Upper lobe of left lung (tissue), 6 donors: ENCODE measurements at regions not wholly inside any gene's neighbourhood (a gene's known extent, or its start where the extent isn't known, plus 50 kb on each side); places are given as distances from the start of the nearest gene placed in this dataset.

Experiments
- ATAC-seq, 2 donors: fragments of 200-7000 bp; cut with Tn5 transposase; one replicate each; pipeline ENCODE4 v1.9.1; 2022; ENCODE audit warnings: mild to moderate bottlenecking in 2 of 2, moderate library complexity in 2 of 2; ENCODE audit not compliant: low FRiP score in 2 of 2
- DNase-seq, 2 donors: peaks; one replicate each; pipeline ENCODE4 v3.0.0-alpha.2; 2019 to 2020
- H3K27ac ChIP-seq, 4 donors: fragments of 200-600 bp; sonication (generic); one replicate each; pipeline ENCODE4 v1.5.1; 2016 to 2019
- H3K27me3 ChIP-seq, 4 donors: fragments of 200-600 bp; sonication (generic); one replicate each; pipeline ENCODE4 v1.5.1; 2017 to 2019
- H3K36me3 ChIP-seq, 4 donors: fragments of 200-600 bp; sonication (generic); one replicate each; pipeline ENCODE4 v1.5.1; 2016 to 2019
- H3K4me1 ChIP-seq, 4 donors: fragments of 200-600 bp; sonication (generic); one replicate each; pipeline ENCODE4 v1.5.1; 2018 to 2019
- H3K4me3 ChIP-seq, 4 donors: fragments of 200-600 bp; sonication (generic); one replicate each; pipeline ENCODE4 v1.5.1; 2017 to 2019; ENCODE audit warnings: mild to moderate bottlenecking in 2 of 4, moderate library complexity in 1 of 4
- H3K9me3 ChIP-seq, 4 donors: fragments of 200-600 bp; sonication (generic); one replicate each; pipeline ENCODE4 v1.5.1; 2018 to 2019
- CTCF ChIP-seq, 6 experiments: fragments of 450-650 bp in 4 of 6; fragments of 200-600 bp in 2 of 6; sonication (generic) in 2 of 6; IDR thresholded peaks; one replicate each; pipeline ENCODE4 v1.5.1; 2016 to 2019; ENCODE audit warnings: antibody characterized with exemption in 6 of 6
- EP300 ChIP-seq, 4 donors: sonication (generic); formaldehyde crosslinking; IDR thresholded peaks; one replicate each; pipeline ENCODE4 v1.5.1; 2017; ENCODE audit warnings: antibody characterized with exemption in 4 of 4, control low read depth in 2 of 4
- POLR2A ChIP-seq, 4 donors: fragments of 450-650 bp; IDR thresholded peaks; one replicate each; pipeline ENCODE4 v1.5.1; 2016 to 2017; ENCODE audit warnings: antibody characterized with exemption in 4 of 4, mild to moderate bottlenecking in 2 of 4
- POLR2AphosphoS5 ChIP-seq, 2 donors: sonication (generic); formaldehyde crosslinking; IDR thresholded peaks; one replicate each; pipeline ENCODE4 v1.5.1; 2017; ENCODE audit warnings: antibody characterized with exemption in 2 of 2
- WGBS, 2 donors: methylation state at CpG; one replicate each; pipeline ENCODE4 v1.1.5; 2017 to 2018; 5-methylcytosine and 5-hydroxymethylcytosine counted together
- donor health status: DM: no; HTN: no; CAD: no; lungs with moderate emphysema.
- donor health status: DM: no; HTN: yes; CAD: no; lungs with severe emphysema.

- peaks cover 0 to 4% (median 0%) of the 10 kb centered on the region in 4 donors for H3K9me3 ChIP-seq
- DNase-seq (no peak), ATAC-seq (no peak)
- no peaks in the 10 kb centered on the region for H3K4me1 ChIP-seq
- H3K4me3 ChIP-seq = no peak overlapping the region
- H3K36me3 ChIP-seq = no peaks in the 10 kb centered on the region
- no peaks in the 10 kb centered on the region for H3K27me3 ChIP-seq
- TF ChIP-seq CTCF (IDR thresholded peaks at IDR 0.05) = no peak
- no peak for TF ChIP-seq POLR2A (IDR thresholded peaks at IDR 0.05)
- no peak for TF ChIP-seq POLR2AphosphoS5 (IDR thresholded peaks at IDR 0.05)
- no peak for TF ChIP-seq EP300 (IDR thresholded peaks at IDR 0.05)
- 80 to 85% methylated on average over 4 of the region's 4 CpGs for WGBS, 2 donors
- H3K27ac ChIP-seq = no peak overlapping the region
These were observed 512.5 kb downstream of the BCKDHB start for GRCh38 chr6:80618953-80619352.

GRCh38 chr6:80610846-80611245 is 504.4 kb downstream of the BCKDHB start:
- peak in 1 of 2 donors; percentile 62 for ATAC-seq
- 68 to 90% methylated on average over 1 of the region's 1 CpG for WGBS, 2 donors
- Histone ChIP-seq H3K4me1 (peaks cover 0 to 10% (median 6%) of the 10 kb centered on the region in 4 donors), H3K27me3 (no peaks in the 10 kb centered on the region), H3K36me3 (no peaks in the 10 kb centered on the region), H3K9me3 (peaks cover 0 to 7% (median 0%) of the 10 kb centered on the region in 4 donors), H3K4me3 (no peak overlapping the region), H3K27ac (no peak overlapping the region)
- DNase-seq = no peak
- no peak for TF ChIP-seq POLR2A (IDR thresholded peaks at IDR 0.05)
- TF ChIP-seq EP300 (IDR thresholded peaks at IDR 0.05) = no peak
- no peak for TF ChIP-seq CTCF (IDR thresholded peaks at IDR 0.05)
- TF ChIP-seq POLR2AphosphoS5 (IDR thresholded peaks at IDR 0.05) = no peak

- H3K36me3 ChIP-seq = no peaks in the 10 kb centered on the region
- H3K4me3 ChIP-seq = no peak overlapping the region
- TF ChIP-seq EP300 (IDR thresholded peaks at IDR 0.05) = no peak
- TF ChIP-seq CTCF (IDR thresholded peaks at IDR 0.05) = no peak
- no peak for TF ChIP-seq POLR2AphosphoS5 (IDR thresholded peaks at IDR 0.05)
- TF ChIP-seq POLR2A (IDR thresholded peaks at IDR 0.05) = no peak
- no peak overlapping the region for H3K27ac ChIP-seq
- 78 to 88% methylated on average over 1 of the region's 1 CpG for WGBS, 2 donors
- DNase-seq = no peak
- peaks cover 0 to 2% (median 0%) of the 10 kb centered on the region in 4 donors for H3K9me3 ChIP-seq
- ATAC-seq = no peak
- H3K4me1 ChIP-seq = peaks cover 3 to 10% (median 6%) of the 10 kb centered on the region in 4 donors
- H3K27me3 ChIP-seq = no peaks in the 10 kb centered on the region
These were observed 502.4 kb downstream of the BCKDHB start for GRCh38 chr6:80608881-80609280.

- H3K27ac ChIP-seq = peak overlapping the region in 2 of 4 donors; percentile 34 to 42
- peaks cover 3 to 10% (median 6%) of the 10 kb centered on the region in 4 donors for H3K4me1 ChIP-seq
- H3K9me3 ChIP-seq = no peaks in the 10 kb centered on the region
- ATAC-seq = peak; percentile 75 to 86
- H3K36me3 ChIP-seq = no peaks in the 10 kb centered on the region
- WGBS, 2 donors = 66 to 79% methylated on average over 4 of the region's 4 CpGs
- no peak for DNase-seq
- H3K4me3 ChIP-seq = no peak overlapping the region
- no peaks in the 10 kb centered on the region for H3K27me3 ChIP-seq
- no peak for TF ChIP-seq CTCF (IDR thresholded peaks at IDR 0.05)
- TF ChIP-seq EP300 (IDR thresholded peaks at IDR 0.05) = peak in 1 of 4 donors; percentile 67
These were observed 501.4 kb downstream of the BCKDHB start for GRCh38 chr6:80607811-80608391.
